ENCODE measurements at regions not wholly inside any gene's neighbourhood (a gene's known extent, or its start where the extent isn't known, plus 50 kb on each side); places are given as distances from the start of the nearest gene placed in this dataset.

DNA sequence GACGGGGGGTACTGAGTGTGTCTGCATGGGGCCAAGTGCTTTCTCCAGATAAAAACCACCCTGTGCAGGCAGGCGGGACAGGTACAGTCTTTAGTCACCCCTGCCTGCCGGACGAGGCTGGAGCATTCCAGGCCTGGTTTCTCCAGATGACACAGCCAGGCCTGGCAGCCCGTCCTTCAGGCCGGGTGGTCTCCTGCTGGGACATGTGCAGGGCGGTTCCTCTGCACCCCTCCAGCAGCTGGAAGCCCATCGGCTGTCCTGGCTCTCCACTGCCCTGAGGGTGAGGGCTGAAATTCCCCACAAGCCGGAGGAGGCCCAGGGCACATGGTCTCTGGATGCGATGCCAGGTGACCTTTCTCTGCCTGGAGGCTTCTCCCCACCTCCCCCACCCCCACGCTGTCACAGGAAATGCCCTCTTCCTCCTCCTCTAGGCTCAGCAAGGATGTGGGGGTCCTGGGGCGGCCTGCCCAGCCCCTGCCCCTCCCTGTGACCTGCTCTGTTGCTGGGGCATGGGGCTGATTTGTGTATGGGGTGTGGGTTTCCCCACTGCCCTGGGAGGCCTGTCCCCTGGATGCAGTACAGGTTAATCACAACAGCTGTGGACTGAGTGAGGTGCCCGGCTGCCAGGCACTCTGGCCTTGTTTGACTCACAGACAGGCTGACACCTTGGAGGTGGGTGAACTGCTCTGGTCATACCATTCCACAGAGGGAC is 110.7 kb upstream of the LRPAP1 start:
- no peaks in the 10 kb centered on the region for H3K4me1 ChIP-seq
- no peak overlapping the region for H3K4me3 ChIP-seq
- H3K27ac ChIP-seq: no peak overlapping the region
- WGBS, 2 donors: 56 to 79% methylated on average over 4 to 12 of the region's 13 CpGs
- no peaks in the 10 kb centered on the region for H3K9me3 ChIP-seq
- H3K36me3 ChIP-seq (replicated peaks in 1 of 2; ENCODE audit: insufficient read depth in 1 of 2, low read depth in 2 of 2): no peaks in the 10 kb centered on the region
- intact Hi-C loops (cut with DNase I): no loop called here
- no peak for TF ChIP-seq POLR2A (IDR thresholded peaks at IDR 0.05)
- TF ChIP-seq, protein P1, sequence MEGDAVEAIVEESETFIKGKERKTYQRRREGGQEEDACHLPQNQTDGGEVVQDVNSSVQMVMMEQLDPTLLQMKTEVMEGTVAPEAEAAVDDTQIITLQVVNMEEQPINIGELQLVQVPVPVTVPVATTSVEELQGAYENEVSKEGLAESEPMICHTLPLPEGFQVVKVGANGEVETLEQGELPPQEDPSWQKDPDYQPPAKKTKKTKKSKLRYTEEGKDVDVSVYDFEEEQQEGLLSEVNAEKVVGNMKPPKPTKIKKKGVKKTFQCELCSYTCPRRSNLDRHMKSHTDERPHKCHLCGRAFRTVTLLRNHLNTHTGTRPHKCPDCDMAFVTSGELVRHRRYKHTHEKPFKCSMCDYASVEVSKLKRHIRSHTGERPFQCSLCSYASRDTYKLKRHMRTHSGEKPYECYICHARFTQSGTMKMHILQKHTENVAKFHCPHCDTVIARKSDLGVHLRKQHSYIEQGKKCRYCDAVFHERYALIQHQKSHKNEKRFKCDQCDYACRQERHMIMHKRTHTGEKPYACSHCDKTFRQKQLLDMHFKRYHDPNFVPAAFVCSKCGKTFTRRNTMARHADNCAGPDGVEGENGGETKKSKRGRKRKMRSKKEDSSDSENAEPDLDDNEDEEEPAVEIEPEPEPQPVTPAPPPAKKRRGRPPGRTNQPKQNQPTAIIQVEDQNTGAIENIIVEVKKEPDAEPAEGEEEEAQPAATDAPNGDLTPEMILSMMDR (IDR thresholded peaks at IDR 0.05): no peak
- ATAC-seq (no peak), DNase-seq (no peak)
- no peaks in the 10 kb centered on the region for H3K27me3 ChIP-seq

- no peak for TF ChIP-seq POLR2A (IDR thresholded peaks at IDR 0.05)
- TF ChIP-seq, protein P1 (IDR thresholded peaks at IDR 0.05): no peak
- DNase-seq (no peak), ATAC-seq (no peak)
- H3K9me3 ChIP-seq: no peaks in the 10 kb centered on the region
- no peaks in the 10 kb centered on the region for H3K4me1 ChIP-seq
- intact Hi-C loops (cut with DNase I): no loop called here
- H3K27me3 ChIP-seq: no peaks in the 10 kb centered on the region
- H3K36me3 ChIP-seq (replicated peaks in 1 of 2; ENCODE audit: insufficient read depth in 1 of 2, low read depth in 2 of 2): no peaks in the 10 kb centered on the region
- WGBS, 2 donors: 85 to 93% methylated on average over 62 to 66 of the region's 66 CpGs
- no peak overlapping the region for H3K4me3 ChIP-seq
- no peak overlapping the region for H3K27ac ChIP-seq
Observed at GRCh38 chr4:3642056-3642630, 109.9 kb upstream of the LRPAP1 start.

DNA sequence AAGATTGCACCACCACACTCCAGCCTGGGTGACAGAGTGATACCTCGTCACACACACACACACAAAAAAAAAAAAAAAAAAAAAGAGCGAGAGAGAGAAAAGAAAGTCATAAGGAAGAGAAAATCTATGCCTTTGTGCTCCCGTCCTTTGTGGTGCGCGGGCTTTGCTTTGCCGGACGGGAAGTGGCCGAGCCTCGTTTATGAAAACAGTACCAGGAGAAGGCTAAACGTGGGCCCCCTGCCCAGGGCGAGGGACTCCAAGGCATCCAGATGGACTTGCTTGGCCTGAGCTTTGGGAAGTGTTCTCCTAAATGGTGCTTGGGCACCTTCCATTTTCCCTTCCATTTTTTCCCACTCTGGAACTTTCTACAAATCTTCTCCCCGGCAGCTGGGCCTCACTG is 109.3 kb upstream of the LRPAP1 start:
- no peak for TF ChIP-seq POLR2A (IDR thresholded peaks at IDR 0.05)
- TF ChIP-seq, protein P1 (IDR thresholded peaks at IDR 0.05): no peak
- H3K27ac ChIP-seq: no peak overlapping the region
- ATAC-seq: no peak
- DNase-seq: no peak
- H3K36me3 ChIP-seq (replicated peaks in 1 of 2; ENCODE audit: insufficient read depth in 1 of 2, low read depth in 2 of 2): no peaks in the 10 kb centered on the region
- no peaks in the 10 kb centered on the region for H3K27me3 ChIP-seq
- no peaks in the 10 kb centered on the region for H3K9me3 ChIP-seq
- H3K4me3 ChIP-seq: no peak overlapping the region
- intact Hi-C loops (cut with DNase I): no loop called here
- no peaks in the 10 kb centered on the region for H3K4me1 ChIP-seq
- 72 to 74% methylated on average over 12 of the region's 12 CpGs for WGBS, 2 donors

- Histone ChIP-seq H3K4me1 (no peaks in the 10 kb centered on the region), H3K36me3 (replicated peaks in 1 of 2; ENCODE audit: insufficient read depth in 1 of 2, low read depth in 2 of 2) (no peaks in the 10 kb centered on the region), H3K4me3 (no peak overlapping the region), H3K9me3 (no peaks in the 10 kb centered on the region), H3K27ac (no peak overlapping the region), H3K27me3 (no peaks in the 10 kb centered on the region)
- DNase-seq (peak in 2 of 4 donors; percentile 11 to 26), ATAC-seq (peak; percentile 30)
- intact Hi-C loops (cut with DNase I): no loop called here
- 51% methylated on average over 14 to 15 of the region's 15 CpGs for WGBS, 2 donors
- TF ChIP-seq, protein P1 (IDR thresholded peaks at IDR 0.05): no peak
- TF ChIP-seq POLR2A (IDR thresholded peaks at IDR 0.05): no peak
Observed at GRCh38 chr4:3640587-3640962, 108.4 kb upstream of the LRPAP1 start.

All from body of pancreas (tissue), 4 donors.